ENCODE measurements at regions not wholly inside any gene's neighbourhood (a gene's known extent, or its start where the extent isn't known, plus 50 kb on each side); places are given as distances from the start of the nearest gene placed in this dataset.
A peak's percentile ranks its signal among the peaks of the same experiment; 100 is the strongest.

GRCh38 chr4:104677116-104677515 lies 182.4 kb upstream of the CXXC4 start:
- DNase-seq (ENCODE audit: low spot score), result peak; percentile 38

GRCh38 chr4:104682311-104682710 lies 187.6 kb upstream of the CXXC4 start:
- DNase-seq (ENCODE audit: low spot score), result no peak

- DNase-seq (ENCODE audit: low spot score), result no peak
Observed at GRCh38 chr4:104693601-104694201, 199.0 kb upstream of the CXXC4 start.

GRCh38 chr4:104716584-104716983 lies 221.9 kb upstream of the CXXC4 start:
- no peak for DNase-seq (ENCODE audit: low spot score)

- no peak for DNase-seq (ENCODE audit: low spot score)
Observed at GRCh38 chr4:104719539-104720230, 225.0 kb upstream of the CXXC4 start.

- DNase-seq (ENCODE audit: low spot score), result no peak
Observed at GRCh38 chr4:104722467-104722866, 227.8 kb upstream of the CXXC4 start.

- no peak for DNase-seq (ENCODE audit: low spot score)
Observed at GRCh38 chr4:104726002-104726401, 231.3 kb upstream of the CXXC4 start.

GRCh38 chr4:104727643-104728042 lies 232.9 kb upstream of the CXXC4 start:
- DNase-seq (ENCODE audit: low spot score), result no peak

- DNase-seq (ENCODE audit: low spot score), result no peak
Observed at GRCh38 chr4:104728380-104729122, 233.9 kb upstream of the CXXC4 start.

- DNase-seq (ENCODE audit: low spot score), result no peak
Observed at GRCh38 chr4:104732766-104733165, 238.1 kb upstream of the CXXC4 start.

- DNase-seq (ENCODE audit: low spot score), result no peak
Observed at GRCh38 chr4:104735174-104735573, 240.5 kb upstream of the CXXC4 start.

- DNase-seq (ENCODE audit: low spot score), result no peak
Observed at GRCh38 chr4:104740161-104740560, 245.5 kb upstream of the CXXC4 start.

GRCh38 chr4:104743215-104743653 lies 248.5 kb upstream of the CXXC4 start:
- DNase-seq (ENCODE audit: low spot score), result no peak

- no peak for DNase-seq (ENCODE audit: low spot score)
Observed at GRCh38 chr4:104747635-104748034, 252.9 kb upstream of the CXXC4 start.

- no peak for DNase-seq (ENCODE audit: low spot score)
Observed at GRCh38 chr4:104749062-104749461, 254.4 kb upstream of the CXXC4 start.

GRCh38 chr4:104750008-104750407 lies 255.3 kb upstream of the CXXC4 start:
- DNase-seq (ENCODE audit: low spot score), result no peak

GRCh38 chr4:104751468-104751867 lies 256.8 kb upstream of the CXXC4 start:
- no peak for DNase-seq (ENCODE audit: low spot score)

GRCh38 chr4:104752337-104752736 lies 257.6 kb upstream of the CXXC4 start:
- DNase-seq (ENCODE audit: low spot score), result no peak

- DNase-seq (ENCODE audit: low spot score), result no peak
Observed at GRCh38 chr4:104756837-104757236, 262.1 kb upstream of the CXXC4 start.

- DNase-seq (ENCODE audit: low spot score), result no peak
Observed at GRCh38 chr4:104758574-104758973, 263.9 kb upstream of the CXXC4 start.

GRCh38 chr4:104763554-104764222 lies 269.0 kb upstream of the CXXC4 start:
- no peak for DNase-seq (ENCODE audit: low spot score)

- DNase-seq (ENCODE audit: low spot score), result no peak
Observed at GRCh38 chr4:104766676-104767075, 272.0 kb upstream of the CXXC4 start.

- DNase-seq (ENCODE audit: low spot score), result no peak
Observed at GRCh38 chr4:104772849-104773248, 278.2 kb upstream of the CXXC4 start.
